WERI-Rb-1 (cell line): ENCODE measurements at regions not wholly inside any gene's neighbourhood (a gene's known extent, or its start where the extent isn't known, plus 50 kb on each side); places are given as distances from the start of the nearest gene placed in this dataset.

Experiments used
- DNase-seq: peaks from one replicate; pipeline ENCODE4 v3.0.0-alpha.2; 2020
- H3K27ac ChIP-seq: fragments of 250-450 bp; sonication (Bioruptor Pico); 2 replicates; pipeline ENCODE4 v1.5.1; 2020; ENCODE audit warnings: mild to moderate bottlenecking, moderate library complexity
- H3K27me3 ChIP-seq: fragments of 250-450 bp; sonication (Bioruptor Pico); 2 replicates; pipeline ENCODE4 v1.5.1; 2021; ENCODE audit warnings: mild to moderate bottlenecking, low read depth, moderate library complexity; ENCODE audit not compliant: insufficient read depth, severe bottlenecking
- H3K36me3 ChIP-seq: fragments of 250-450 bp; sonication (Bioruptor Pico); 2 replicates; pipeline ENCODE4 v1.5.1; 2020; ENCODE audit warnings: mild to moderate bottlenecking, moderate library complexity
- H3K4me3 ChIP-seq: 2 replicates; pipeline ENCODE4 v1.5.1; 2011; ENCODE audit warnings: low read depth, mild to moderate bottlenecking, control low read depth, low read length
- H3K9me3 ChIP-seq: fragments of 250-450 bp; sonication (Bioruptor Pico); 2 replicates; pipeline ENCODE4 v1.5.1; 2021; ENCODE audit warnings: mild to moderate bottlenecking, moderate library complexity; ENCODE audit not compliant: severe bottlenecking
- TF ChIP-seq, protein P1 (sequence below): IDR thresholded peaks from 2 replicates; pipeline ENCODE4 v1.5.1; 2011; ENCODE audit warnings: low read depth, mild to moderate bottlenecking, control low read depth, inconsistent platforms, low read length

DNA sequence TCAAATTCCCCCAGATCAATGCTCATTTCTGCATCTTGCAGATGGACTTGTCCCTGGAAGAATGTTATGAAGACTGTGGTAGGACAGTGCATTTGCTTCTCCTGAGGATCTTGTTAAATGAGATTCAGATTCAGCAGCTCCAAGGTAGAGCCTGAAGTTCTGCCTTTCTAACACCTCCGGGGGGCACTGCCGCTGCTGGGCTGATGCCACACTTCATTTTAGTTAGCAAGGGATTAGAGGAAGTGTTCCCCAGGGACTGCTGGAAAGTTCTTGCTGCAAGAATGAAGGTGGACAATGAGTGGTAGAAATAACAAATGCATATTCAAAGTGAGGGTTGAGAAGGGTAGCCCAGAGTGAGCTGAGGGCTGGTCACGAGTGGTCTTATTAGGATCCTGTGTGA is 434.3 kb upstream of the AKR1E2 start:
- Histone ChIP-seq H3K27me3 (no peaks in the 10 kb centered on the region), H3K9me3 (no peaks in the 10 kb centered on the region), H3K27ac (no peak overlapping the region), H3K4me3 (no peak overlapping the region), H3K36me3 (no peaks in the 10 kb centered on the region)
- TF ChIP-seq, protein P1, sequence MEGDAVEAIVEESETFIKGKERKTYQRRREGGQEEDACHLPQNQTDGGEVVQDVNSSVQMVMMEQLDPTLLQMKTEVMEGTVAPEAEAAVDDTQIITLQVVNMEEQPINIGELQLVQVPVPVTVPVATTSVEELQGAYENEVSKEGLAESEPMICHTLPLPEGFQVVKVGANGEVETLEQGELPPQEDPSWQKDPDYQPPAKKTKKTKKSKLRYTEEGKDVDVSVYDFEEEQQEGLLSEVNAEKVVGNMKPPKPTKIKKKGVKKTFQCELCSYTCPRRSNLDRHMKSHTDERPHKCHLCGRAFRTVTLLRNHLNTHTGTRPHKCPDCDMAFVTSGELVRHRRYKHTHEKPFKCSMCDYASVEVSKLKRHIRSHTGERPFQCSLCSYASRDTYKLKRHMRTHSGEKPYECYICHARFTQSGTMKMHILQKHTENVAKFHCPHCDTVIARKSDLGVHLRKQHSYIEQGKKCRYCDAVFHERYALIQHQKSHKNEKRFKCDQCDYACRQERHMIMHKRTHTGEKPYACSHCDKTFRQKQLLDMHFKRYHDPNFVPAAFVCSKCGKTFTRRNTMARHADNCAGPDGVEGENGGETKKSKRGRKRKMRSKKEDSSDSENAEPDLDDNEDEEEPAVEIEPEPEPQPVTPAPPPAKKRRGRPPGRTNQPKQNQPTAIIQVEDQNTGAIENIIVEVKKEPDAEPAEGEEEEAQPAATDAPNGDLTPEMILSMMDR, result peak; percentile 44
- peak; percentile 43 for DNase-seq

DNA sequence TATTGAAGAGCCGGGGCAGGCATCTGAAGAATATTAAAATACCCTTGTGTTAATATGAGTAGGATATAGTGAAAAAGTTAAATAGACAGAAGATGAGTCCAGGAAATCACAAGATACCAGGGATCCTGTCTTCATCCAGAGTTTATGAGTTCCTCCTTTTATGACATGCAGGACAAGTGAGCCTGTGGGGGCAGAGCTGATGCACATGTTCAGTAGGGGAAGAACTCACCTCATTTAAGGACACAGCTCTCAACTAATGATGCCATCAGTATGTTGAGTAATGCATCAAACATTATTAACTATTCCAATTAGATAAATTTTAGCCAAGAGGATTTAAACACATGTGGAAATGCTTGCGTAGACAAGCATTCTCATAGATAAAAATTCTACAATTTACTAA is 435.8 kb upstream of the AKR1E2 start:
- TF ChIP-seq, protein P1, result no peak
- Histone ChIP-seq H3K9me3 (no peaks in the 10 kb centered on the region), H3K36me3 (no peaks in the 10 kb centered on the region), H3K27ac (no peak overlapping the region), H3K27me3 (no peaks in the 10 kb centered on the region), H3K4me3 (no peak overlapping the region)
- DNase-seq, result no peak

- DNase-seq, result no peak
- H3K27me3 ChIP-seq, result no peaks in the 10 kb centered on the region
- no peaks in the 10 kb centered on the region for H3K36me3 ChIP-seq
- H3K9me3 ChIP-seq, result no peaks in the 10 kb centered on the region
- no peak overlapping the region for H3K27ac ChIP-seq
- no peak overlapping the region for H3K4me3 ChIP-seq
- TF ChIP-seq, protein P1, result no peak
Observed at GRCh38 chr10:4385231-4385870, 440.7 kb upstream of the AKR1E2 start.

- DNase-seq, result no peak
- TF ChIP-seq, protein P1, result no peak
- H3K27ac ChIP-seq, result no peak overlapping the region
Observed at GRCh38 chr10:4384245-4384644, 441.8 kb upstream of the AKR1E2 start.

DNA sequence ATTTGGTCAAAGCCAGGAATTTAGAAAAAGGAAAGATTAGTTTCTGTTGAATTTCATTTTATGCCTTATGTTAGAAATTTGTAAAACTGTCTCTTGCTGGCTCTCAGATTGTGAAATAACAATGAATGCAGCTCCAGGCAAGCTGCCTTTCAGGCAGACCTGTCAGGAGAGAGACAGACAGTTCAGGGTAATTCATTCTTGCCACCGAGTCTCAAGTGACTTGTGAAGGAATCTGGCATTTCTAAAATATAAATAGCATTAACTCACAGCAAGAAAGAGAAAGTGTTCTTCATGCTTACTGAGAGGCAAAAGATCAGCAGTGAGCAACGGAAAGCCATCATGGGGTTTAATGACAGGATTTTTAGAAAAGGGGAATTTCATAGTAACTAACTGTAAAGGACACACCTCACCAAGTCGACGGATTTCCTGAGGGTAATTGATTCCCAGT is 442.3 kb upstream of the AKR1E2 start:
- no peak overlapping the region for H3K27ac ChIP-seq
- H3K9me3 ChIP-seq, result no peaks in the 10 kb centered on the region
- TF ChIP-seq, protein P1, result no peak
- no peak for DNase-seq
- no peaks in the 10 kb centered on the region for H3K27me3 ChIP-seq
- no peak overlapping the region for H3K4me3 ChIP-seq
- H3K36me3 ChIP-seq, result no peaks in the 10 kb centered on the region

More at GRCh38 chr10:4384245-4384644, 441.8 kb upstream of the AKR1E2 start:
- Histone ChIP-seq H3K36me3 (no peaks in the 10 kb centered on the region), H3K9me3 (no peaks in the 10 kb centered on the region), H3K27me3 (no peaks in the 10 kb centered on the region), H3K4me3 (no peak overlapping the region)

- no peak overlapping the region for H3K4me3 ChIP-seq
- no peak for DNase-seq
- no peaks in the 10 kb centered on the region for H3K27me3 ChIP-seq
- TF ChIP-seq, protein P1, result no peak
- H3K9me3 ChIP-seq, result no peaks in the 10 kb centered on the region
- H3K27ac ChIP-seq, result no peak overlapping the region
- H3K36me3 ChIP-seq, result no peaks in the 10 kb centered on the region
Observed at GRCh38 chr10:4382811-4383210, 443.2 kb upstream of the AKR1E2 start.
